ENCODE measurements at regions not wholly inside any gene's neighbourhood (a gene's known extent, or its start where the extent isn't known, plus 50 kb on each side); places are given as distances from the start of the nearest gene placed in this dataset.

- TF ChIP-seq, protein P1, sequence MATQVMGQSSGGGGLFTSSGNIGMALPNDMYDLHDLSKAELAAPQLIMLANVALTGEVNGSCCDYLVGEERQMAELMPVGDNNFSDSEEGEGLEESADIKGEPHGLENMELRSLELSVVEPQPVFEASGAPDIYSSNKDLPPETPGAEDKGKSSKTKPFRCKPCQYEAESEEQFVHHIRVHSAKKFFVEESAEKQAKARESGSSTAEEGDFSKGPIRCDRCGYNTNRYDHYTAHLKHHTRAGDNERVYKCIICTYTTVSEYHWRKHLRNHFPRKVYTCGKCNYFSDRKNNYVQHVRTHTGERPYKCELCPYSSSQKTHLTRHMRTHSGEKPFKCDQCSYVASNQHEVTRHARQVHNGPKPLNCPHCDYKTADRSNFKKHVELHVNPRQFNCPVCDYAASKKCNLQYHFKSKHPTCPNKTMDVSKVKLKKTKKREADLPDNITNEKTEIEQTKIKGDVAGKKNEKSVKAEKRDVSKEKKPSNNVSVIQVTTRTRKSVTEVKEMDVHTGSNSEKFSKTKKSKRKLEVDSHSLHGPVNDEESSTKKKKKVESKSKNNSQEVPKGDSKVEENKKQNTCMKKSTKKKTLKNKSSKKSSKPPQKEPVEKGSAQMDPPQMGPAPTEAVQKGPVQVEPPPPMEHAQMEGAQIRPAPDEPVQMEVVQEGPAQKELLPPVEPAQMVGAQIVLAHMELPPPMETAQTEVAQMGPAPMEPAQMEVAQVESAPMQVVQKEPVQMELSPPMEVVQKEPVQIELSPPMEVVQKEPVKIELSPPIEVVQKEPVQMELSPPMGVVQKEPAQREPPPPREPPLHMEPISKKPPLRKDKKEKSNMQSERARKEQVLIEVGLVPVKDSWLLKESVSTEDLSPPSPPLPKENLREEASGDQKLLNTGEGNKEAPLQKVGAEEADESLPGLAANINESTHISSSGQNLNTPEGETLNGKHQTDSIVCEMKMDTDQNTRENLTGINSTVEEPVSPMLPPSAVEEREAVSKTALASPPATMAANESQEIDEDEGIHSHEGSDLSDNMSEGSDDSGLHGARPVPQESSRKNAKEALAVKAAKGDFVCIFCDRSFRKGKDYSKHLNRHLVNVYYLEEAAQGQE (IDR thresholded peaks at IDR 0.05; ENCODE audit: insufficient replicate concordance, low read depth): no peak
- TF ChIP-seq CTCF (IDR thresholded peaks at IDR 0.05; ENCODE audit: insufficient read depth, low read length) (no peak), POLR2AphosphoS5 (IDR thresholded peaks at IDR 0.05; ENCODE audit: low read depth) (no peak)
These were observed 444.7 kb downstream of the PCDH10 start for GRCh38 chr4:133593764-133594163.
